Liver (tissue), 8 donors: ENCODE measurements at regions not wholly inside any gene's neighbourhood (a gene's known extent, or its start where the extent isn't known, plus 50 kb on each side); places are given as distances from the start of the nearest gene placed in this dataset.

Source experiments
- DNase-seq: peaks from one replicate; pipeline ENCODE4 v3.0.0-alpha.2; 2017; ENCODE audit warnings: low spot score
- H3K27ac ChIP-seq, 2 donors: one replicate each; pipeline ENCODE4 v1.7.0; 2013; ENCODE audit warnings: inconsistent platforms in 2 of 2, low read length in 2 of 2, control low read depth in 1 of 2, low read depth in 1 of 2, mild to moderate bottlenecking in 1 of 2
- H3K27me3 ChIP-seq, 4 donors: one replicate each; pipeline versions ENCODE4 v1.6.1 to v1.7.0; 2013; ENCODE audit warnings: low read length in 3 of 4, inconsistent platforms in 1 of 4, mild to moderate bottlenecking in 1 of 4, moderate library complexity in 1 of 4; ENCODE audit not compliant: control insufficient read depth in 4 of 4, insufficient read depth in 4 of 4
- H3K36me3 ChIP-seq, 4 donors: one replicate each; pipeline versions ENCODE4 v1.6.1 to v1.7.0; 2013; ENCODE audit warnings: low read length in 3 of 4, mild to moderate bottlenecking in 3 of 4, low read depth in 1 of 4, moderate library complexity in 1 of 4; ENCODE audit not compliant: control insufficient read depth in 4 of 4, insufficient read depth in 3 of 4
- H3K4me1 ChIP-seq, 4 donors: one replicate each; pipeline versions ENCODE4 v1.6.1 to v1.7.0; 2013; ENCODE audit warnings: low read length in 3 of 4, mild to moderate bottlenecking in 3 of 4, moderate library complexity in 1 of 4; ENCODE audit not compliant: control insufficient read depth in 4 of 4, insufficient read depth in 4 of 4
- H3K4me3 ChIP-seq, 3 donors: one replicate each; pipeline versions ENCODE4 v1.6.1 to v1.7.0; 2013; ENCODE audit warnings: low read length in 3 of 3, control low read depth in 1 of 3, low read depth in 1 of 3, mild to moderate bottlenecking in 1 of 3
- H3K9ac ChIP-seq, 2 donors: one replicate each; pipeline ENCODE4 v1.7.0; 2013; ENCODE audit warnings: low read length in 2 of 2, mild to moderate bottlenecking in 2 of 2, moderate library complexity in 2 of 2, control low read depth in 1 of 2, low read depth in 1 of 2
- H3K9me3 ChIP-seq, 4 donors: one replicate each; pipeline versions ENCODE4 v1.6.1 to v1.7.0; 2013; ENCODE audit warnings: low read length in 3 of 4; ENCODE audit not compliant: control insufficient read depth in 4 of 4
- ATF3 ChIP-seq: IDR thresholded peaks from 2 replicates; pipeline ENCODE4 v1.6.1; 2016; ENCODE audit warnings: antibody characterized with exemption
- CTCF ChIP-seq: fragments of 150-350 bp; IDR thresholded peaks from 2 replicates; pipeline ENCODE4 v1.5.1; 2017; ENCODE audit warnings: improper control_type of control experiment, low read depth, low read length; ENCODE audit not compliant: missing input control
- EGR1 ChIP-seq, 2 donors: IDR thresholded peaks; 2 replicates each; pipeline ENCODE4 v1.6.1; 2016 to 2018; ENCODE audit warnings: antibody characterized with exemption in 2 of 2, low read depth in 2 of 2
- GABPA ChIP-seq, 2 donors: IDR thresholded peaks in 1 of 2; conservative IDR thresholded peaks in 1 of 2; 2 replicates each; pipeline ENCODE4 v1.6.1; 2016; ENCODE audit warnings: antibody characterized with exemption in 2 of 2, mild to moderate bottlenecking in 1 of 2, moderate library complexity in 1 of 2
- HNF4A ChIP-seq, 2 donors: conservative IDR thresholded peaks; 2 replicates each; pipeline ENCODE4 v1.6.1; 2016; ENCODE audit warnings: antibody characterized with exemption in 2 of 2, mild to moderate bottlenecking in 2 of 2
- NR2F2 ChIP-seq: IDR thresholded peaks from 2 replicates; pipeline ENCODE4 v1.6.1; 2016; ENCODE audit warnings: antibody characterized with exemption
- REST ChIP-seq: IDR thresholded peaks from 2 replicates; pipeline ENCODE4 v1.6.1; 2016; ENCODE audit warnings: antibody characterized with exemption, mild to moderate bottlenecking
- RXRA ChIP-seq, 2 donors: IDR thresholded peaks; 2 replicates each; pipeline ENCODE4 v1.6.1; 2017 to 2018; ENCODE audit warnings: antibody characterized with exemption in 2 of 2, mild to moderate bottlenecking in 1 of 2
- TAF1 ChIP-seq: conservative IDR thresholded peaks from 2 replicates; pipeline ENCODE4 v1.6.1; 2016; ENCODE audit warnings: antibody characterized with exemption, mild to moderate bottlenecking
- YY1 ChIP-seq: IDR thresholded peaks from 2 replicates; pipeline ENCODE4 v1.6.1; 2016; ENCODE audit warnings: antibody characterized with exemption, mild to moderate bottlenecking
- ZBTB33 ChIP-seq: IDR thresholded peaks from 2 replicates; pipeline ENCODE4 v1.6.1; 2016; ENCODE audit warnings: antibody characterized with exemption
- WGBS: extraction: QIAGEN DNeasy Blood & Tissue Kit; methylation state at CpG from one replicate; pipeline ENCODE4 v1.1.7; 2013; 5-methylcytosine and 5-hydroxymethylcytosine counted together
- donor health status: healthy.
- donor health status: healthy.
- donor health status: healthy.
- donor health status: healthy.
- donor health status: healthy.

- WGBS, result 75% methylated on average over 5 of the region's 5 CpGs
- H3K4me1 ChIP-seq, result peaks cover 7 to 28% (median 15%) of the 10 kb centered on the region in 4 donors
- H3K27me3 ChIP-seq, result peaks cover 0 to 2% (median 0%) of the 10 kb centered on the region in 4 donors
- no peaks in the 10 kb centered on the region for H3K9me3 ChIP-seq
- DNase-seq, result no peak
- no peak overlapping the region for H3K9ac ChIP-seq
- TF ChIP-seq YY1 (no peak), GABPA (IDR thresholded peaks at IDR 0.05 in 1 of 2, conservative IDR thresholded peaks at IDR 0.05 in 1 of 2) (no peak), ATF3 (no peak), HNF4A (conservative IDR thresholded peaks at IDR 0.05) (no peak), ZBTB33 (no peak)
- H3K4me3 ChIP-seq, result no peak overlapping the region
- no peaks in the 10 kb centered on the region for H3K36me3 ChIP-seq
- no peak overlapping the region for H3K27ac ChIP-seq
Observed at GRCh38 chr10:21170216-21170615, 273.1 kb upstream of the NEBL start.

- Histone ChIP-seq H3K9ac (no peak overlapping the region), H3K27ac (no peak overlapping the region), H3K27me3 (no peaks in the 10 kb centered on the region), H3K4me1 (peaks cover 5 to 22% (median 11%) of the 10 kb centered on the region in 4 donors), H3K9me3 (no peaks in the 10 kb centered on the region), H3K36me3 (no peaks in the 10 kb centered on the region), H3K4me3 (no peak overlapping the region)
- DNase-seq, result no peak
- TF ChIP-seq REST (no peak), EGR1 (IDR thresholded peaks at IDR 0.05; ENCODE audit: low read depth in 2 of 2) (no peak), RXRA (IDR thresholded peaks at IDR 0.05) (no peak), CTCF (no peak), TAF1 (no peak), NR2F2 (no peak)
- WGBS, result 82% methylated on average over 4 of the region's 4 CpGs
Observed at GRCh38 chr10:21169271-21169670, 272.2 kb upstream of the NEBL start.
